GM12874 (cell line): ENCODE measurements at regions not wholly inside any gene's neighbourhood (a gene's known extent, or its start where the extent isn't known, plus 50 kb on each side); places are given as distances from the start of the nearest gene placed in this dataset.

Experiments used
- CTCF ChIP-seq: IDR thresholded peaks from 2 replicates; pipeline ENCODE4 v1.5.1; 2011; ENCODE audit warnings: low read depth, mild to moderate bottlenecking, control low read depth, low read length, moderate library complexity; ENCODE audit not compliant: insufficient read depth

- TF ChIP-seq CTCF: no peak
These were observed 155.0 kb upstream of the HTR1E start for GRCh38 chr6:86782328-86782727.

GRCh38 chr6:86780923-86781322 is 156.4 kb upstream of the HTR1E start:
- no peak for TF ChIP-seq CTCF

- no peak for TF ChIP-seq CTCF
These were observed 161.4 kb upstream of the HTR1E start for GRCh38 chr6:86775893-86776292.

GRCh38 chr6:86765211-86765610 is 172.1 kb upstream of the HTR1E start:
- TF ChIP-seq CTCF: no peak

- no peak for TF ChIP-seq CTCF
These were observed 180.6 kb upstream of the HTR1E start for GRCh38 chr6:86756640-86757229.

GRCh38 chr6:86744048-86744447 is 193.3 kb upstream of the HTR1E start:
- no peak for TF ChIP-seq CTCF

- TF ChIP-seq CTCF: no peak
These were observed 199.2 kb upstream of the HTR1E start for GRCh38 chr6:86738078-86738477.
